ENCODE measurements at regions not wholly inside any gene's neighbourhood (a gene's known extent, or its start where the extent isn't known, plus 50 kb on each side); places are given as distances from the start of the nearest gene placed in this dataset.

DNA sequence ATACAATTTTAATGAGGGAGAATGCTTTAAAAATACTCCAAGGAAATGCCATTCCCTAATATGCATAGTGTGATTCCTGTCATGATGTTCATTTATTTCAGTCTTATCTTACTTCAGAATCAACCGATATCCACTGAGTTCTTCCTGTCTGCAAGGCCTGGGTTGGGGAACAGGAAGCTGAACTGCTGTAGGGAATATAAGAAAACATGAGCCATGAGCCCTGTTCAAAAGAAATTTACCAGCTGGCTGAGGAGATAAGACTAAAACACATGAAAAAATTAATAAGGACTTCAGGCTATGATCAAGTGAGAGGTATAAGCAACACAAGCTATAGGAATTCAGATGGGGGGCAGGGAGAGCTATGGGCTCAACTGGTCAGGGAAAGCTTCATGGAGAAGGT, 184.7 kb downstream of the PLPP4 start:
- TF ChIP-seq, protein P1, sequence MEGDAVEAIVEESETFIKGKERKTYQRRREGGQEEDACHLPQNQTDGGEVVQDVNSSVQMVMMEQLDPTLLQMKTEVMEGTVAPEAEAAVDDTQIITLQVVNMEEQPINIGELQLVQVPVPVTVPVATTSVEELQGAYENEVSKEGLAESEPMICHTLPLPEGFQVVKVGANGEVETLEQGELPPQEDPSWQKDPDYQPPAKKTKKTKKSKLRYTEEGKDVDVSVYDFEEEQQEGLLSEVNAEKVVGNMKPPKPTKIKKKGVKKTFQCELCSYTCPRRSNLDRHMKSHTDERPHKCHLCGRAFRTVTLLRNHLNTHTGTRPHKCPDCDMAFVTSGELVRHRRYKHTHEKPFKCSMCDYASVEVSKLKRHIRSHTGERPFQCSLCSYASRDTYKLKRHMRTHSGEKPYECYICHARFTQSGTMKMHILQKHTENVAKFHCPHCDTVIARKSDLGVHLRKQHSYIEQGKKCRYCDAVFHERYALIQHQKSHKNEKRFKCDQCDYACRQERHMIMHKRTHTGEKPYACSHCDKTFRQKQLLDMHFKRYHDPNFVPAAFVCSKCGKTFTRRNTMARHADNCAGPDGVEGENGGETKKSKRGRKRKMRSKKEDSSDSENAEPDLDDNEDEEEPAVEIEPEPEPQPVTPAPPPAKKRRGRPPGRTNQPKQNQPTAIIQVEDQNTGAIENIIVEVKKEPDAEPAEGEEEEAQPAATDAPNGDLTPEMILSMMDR (IDR thresholded peaks at IDR 0.05; ENCODE audit: low read depth, low read length): no peak
- no peak overlapping the region for H3K27ac ChIP-seq
- H3K4me3 ChIP-seq (ENCODE audit: low read depth, low read length): no peak overlapping the region
- DNase-seq: no peak
- no peaks in the 10 kb centered on the region for H3K36me3 ChIP-seq
- no peaks in the 10 kb centered on the region for H3K9me3 ChIP-seq (ENCODE audit: severe bottlenecking)
- no peaks in the 10 kb centered on the region for H3K27me3 ChIP-seq (ENCODE audit: insufficient read depth, low read depth, severe bottlenecking)

DNA sequence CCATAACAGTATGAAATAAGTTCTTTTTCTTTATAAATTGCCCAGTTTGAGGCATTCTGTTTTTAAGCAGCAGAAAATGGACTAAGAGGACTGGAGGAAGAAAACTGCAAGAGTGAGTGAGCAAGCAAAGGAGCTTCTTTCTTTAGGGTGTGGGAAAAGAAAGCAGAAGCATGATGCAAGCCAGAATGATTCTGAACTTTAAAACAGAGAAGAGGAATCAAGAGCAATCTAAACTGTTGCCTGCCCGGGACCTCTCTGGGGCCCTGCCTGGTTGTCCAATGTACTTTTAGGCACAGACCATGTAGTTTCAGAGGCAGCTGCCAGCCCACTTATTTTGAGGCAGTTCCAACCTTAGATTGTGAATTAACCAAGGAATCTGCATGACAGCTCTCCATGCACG, 186.3 kb downstream of the PLPP4 start:
- Histone ChIP-seq H3K27me3 (ENCODE audit: insufficient read depth, low read depth, severe bottlenecking) (no peaks in the 10 kb centered on the region), H3K36me3 (no peaks in the 10 kb centered on the region), H3K9me3 (ENCODE audit: severe bottlenecking) (no peaks in the 10 kb centered on the region), H3K27ac (no peak overlapping the region), H3K4me3 (ENCODE audit: low read depth, low read length) (no peak overlapping the region)
- DNase-seq: no peak
- TF ChIP-seq, protein P1 (IDR thresholded peaks at IDR 0.05; ENCODE audit: low read depth, low read length): no peak

DNA sequence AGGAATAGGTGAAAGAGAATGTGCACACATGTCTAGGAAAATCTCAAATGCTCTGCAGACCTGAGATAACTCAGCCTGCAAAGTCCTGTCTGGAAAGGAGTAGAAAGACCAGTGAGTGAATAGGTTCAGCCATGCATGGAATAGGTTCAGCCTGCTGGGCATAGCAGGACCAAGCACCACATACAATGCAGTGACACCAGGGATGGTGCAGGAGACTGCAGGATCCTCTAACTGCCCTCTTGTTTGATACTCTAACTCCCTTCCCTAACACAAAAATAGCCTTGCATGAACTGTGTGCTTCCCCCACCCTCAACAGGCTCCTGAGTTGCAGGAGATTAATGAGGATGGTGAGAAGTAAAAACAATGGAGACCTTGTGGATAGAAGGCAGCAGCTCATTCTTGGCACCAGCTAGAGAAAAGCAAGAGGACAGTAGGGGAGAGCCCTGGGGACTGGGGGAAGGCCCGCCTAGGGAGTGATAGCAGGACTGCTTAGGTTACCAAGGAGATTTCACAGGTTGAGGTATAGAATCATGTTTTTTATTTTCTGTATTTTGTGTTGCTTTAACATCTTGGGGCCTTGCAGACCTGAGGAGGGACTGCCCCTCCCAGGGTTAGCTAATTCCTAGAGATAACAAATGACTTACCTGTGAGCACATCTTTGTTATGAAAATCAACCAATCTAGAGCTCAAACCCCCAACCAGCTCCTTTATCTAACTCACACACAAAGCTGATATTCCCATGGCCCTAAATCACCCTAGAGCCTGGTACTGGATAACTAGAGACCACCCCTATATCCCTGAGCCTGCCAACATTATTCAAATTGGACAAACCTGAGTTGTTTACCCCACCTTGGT, 187.8 kb downstream of the PLPP4 start:
- Histone ChIP-seq H3K9me3 (ENCODE audit: severe bottlenecking) (no peaks in the 10 kb centered on the region), H3K27ac (no peak overlapping the region), H3K4me3 (ENCODE audit: low read depth, low read length) (no peak overlapping the region), H3K27me3 (ENCODE audit: insufficient read depth, low read depth, severe bottlenecking) (no peaks in the 10 kb centered on the region), H3K36me3 (no peaks in the 10 kb centered on the region)
- TF ChIP-seq, protein P1 (IDR thresholded peaks at IDR 0.05; ENCODE audit: low read depth, low read length): no peak
- DNase-seq: no peak

DNA sequence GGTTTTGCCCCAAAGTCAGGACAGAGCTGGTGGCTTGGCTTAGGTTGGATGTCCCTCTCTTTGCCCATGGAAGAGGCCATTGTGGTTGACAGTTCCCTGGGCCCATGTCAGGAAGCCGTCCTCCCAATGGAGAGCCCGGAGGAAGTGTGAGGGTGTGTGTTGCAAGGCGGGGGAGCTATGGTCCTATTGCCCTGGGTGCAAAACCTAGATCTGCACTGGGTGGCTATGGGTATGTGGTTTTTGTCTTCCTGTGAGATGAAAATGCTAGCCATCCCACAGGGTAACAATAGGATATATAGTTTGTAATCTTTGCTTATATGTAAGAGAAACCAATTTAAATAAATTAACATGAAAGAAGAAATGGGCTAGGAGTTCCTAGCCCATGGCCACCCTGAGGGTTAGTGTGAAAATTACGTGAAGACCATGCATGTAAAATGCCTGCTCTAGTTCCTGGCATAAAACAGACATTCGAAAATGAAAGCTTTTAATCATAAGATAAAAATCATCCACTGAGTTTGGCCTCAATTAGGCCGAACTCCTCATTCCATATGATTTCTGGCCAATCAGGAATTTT, 189.2 kb downstream of the PLPP4 start:
- H3K27ac ChIP-seq: no peak overlapping the region
- no peak overlapping the region for H3K4me3 ChIP-seq (ENCODE audit: low read depth, low read length)
- H3K27me3 ChIP-seq (ENCODE audit: insufficient read depth, low read depth, severe bottlenecking): no peaks in the 10 kb centered on the region
- H3K36me3 ChIP-seq: no peaks in the 10 kb centered on the region
- DNase-seq: no peak
- H3K9me3 ChIP-seq (ENCODE audit: severe bottlenecking): no peaks in the 10 kb centered on the region
- TF ChIP-seq, protein P1 (IDR thresholded peaks at IDR 0.05; ENCODE audit: low read depth, low read length): no peak

DNA sequence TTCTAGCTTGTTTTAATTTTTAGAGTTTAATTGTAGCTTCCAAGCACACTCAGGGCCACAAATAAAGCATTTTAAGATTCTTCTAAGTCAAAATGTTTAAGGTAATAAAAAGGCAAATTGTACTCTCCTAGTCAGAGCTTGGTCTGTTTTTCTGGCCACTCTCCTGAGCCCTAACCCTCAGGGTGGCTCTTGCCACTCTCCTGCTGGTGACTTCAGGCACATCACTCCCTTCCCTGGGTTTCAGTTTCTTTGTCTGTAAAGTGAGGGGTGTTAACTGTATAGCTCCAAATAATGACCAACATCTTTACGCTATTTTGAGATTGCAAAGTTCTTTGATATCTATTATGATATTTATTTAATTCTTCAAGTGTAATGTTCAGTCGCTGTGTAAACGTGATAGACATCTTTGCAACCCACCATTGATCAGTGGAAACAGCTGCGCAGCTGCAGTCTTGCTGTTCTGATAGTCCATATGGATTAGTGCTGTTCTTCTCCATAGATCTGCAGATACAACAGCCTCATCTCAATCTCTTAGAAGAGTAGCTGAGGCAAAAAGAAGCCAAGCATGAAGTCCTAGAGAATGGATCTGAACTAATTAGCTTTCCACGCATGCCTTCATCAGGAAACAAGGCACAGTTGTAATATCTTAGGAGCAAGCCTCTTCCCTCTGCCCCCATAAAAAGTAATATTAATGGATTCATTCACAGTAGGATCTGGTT, 189.9 kb downstream of the PLPP4 start:
- DNase-seq: no peak
- Histone ChIP-seq H3K36me3 (no peaks in the 10 kb centered on the region), H3K4me3 (ENCODE audit: low read depth, low read length) (no peak overlapping the region), H3K27me3 (ENCODE audit: insufficient read depth, low read depth, severe bottlenecking) (no peaks in the 10 kb centered on the region), H3K27ac (no peak overlapping the region), H3K9me3 (ENCODE audit: severe bottlenecking) (no peaks in the 10 kb centered on the region)
- TF ChIP-seq, protein P1 (IDR thresholded peaks at IDR 0.05; ENCODE audit: low read depth, low read length): peak; percentile 32; the same call in 1 of the 2 replicates
